CD14-positive monocyte (primary cell): ENCODE measurements at regions not wholly inside any gene's neighbourhood (a gene's known extent, or its start where the extent isn't known, plus 50 kb on each side); places are given as distances from the start of the nearest gene placed in this dataset. TPM values are rescaled to one million over a fixed set of nuclear protein-coding genes. Genes with fewer than 3 reads are reported as not detected.

Source experiments
- DNase-seq, 3 donors: peaks; one replicate each; pipeline ENCODE4 v3.0.0-alpha.2; 2011 to 2022
- H2AFZ ChIP-seq: 2 replicates; pipeline ENCODE4 v1.6.0; 2012; ENCODE audit warnings: mild to moderate bottlenecking, low read depth, low read length, inconsistent platforms; ENCODE audit not compliant: insufficient read depth, poor library complexity, severe bottlenecking
- H3K27ac ChIP-seq, 2 donors: 1 replicate in 1 of 2; 2 replicates in 1 of 2; pipeline ENCODE4 v1.5.1; 2012 to 2013; ENCODE audit warnings: low read length in 2 of 2, control low read depth in 1 of 2, inconsistent platforms in 1 of 2, low read depth in 1 of 2, mild to moderate bottlenecking in 1 of 2
- H3K27me3 ChIP-seq, 2 donors: one replicate each; pipeline versions ENCODE4 v1.6.0 to v1.6.1; 2011 to 2013; ENCODE audit warnings: low read length in 2 of 2; ENCODE audit not compliant: control insufficient read depth in 2 of 2, insufficient read depth in 2 of 2
- H3K36me3 ChIP-seq, 2 donors: replicated peaks in 1 of 2; 1 replicate in 1 of 2; 2 replicates in 1 of 2; pipeline versions ENCODE4 v1.5.1 to v1.6.1; 2012 to 2013; ENCODE audit warnings: low read length in 2 of 2, control low read depth in 1 of 2, inconsistent platforms in 1 of 2, mild to moderate bottlenecking in 1 of 2; ENCODE audit not compliant: insufficient read depth in 2 of 2, control insufficient read depth in 1 of 2
- H3K4me1 ChIP-seq, 2 donors: 1 replicate in 1 of 2; 2 replicates in 1 of 2; pipeline versions ENCODE4 v1.5.1 to v1.6.1; 2012 to 2013; ENCODE audit warnings: low read length in 2 of 2, control low read depth in 1 of 2, inconsistent platforms in 1 of 2, mild to moderate bottlenecking in 1 of 2, moderate library complexity in 1 of 2; ENCODE audit not compliant: insufficient read depth in 2 of 2, control insufficient read depth in 1 of 2
- H3K4me2 ChIP-seq: replicated peaks from 2 replicates; pipeline ENCODE3; 2012; ENCODE audit warnings: low read length, moderate library complexity, mild to moderate bottlenecking; ENCODE audit not compliant: poor library complexity, severe bottlenecking; ENCODE audit errors: extremely low read depth
- H3K4me3 ChIP-seq, 3 experiments: fragments of 200-600 bp in 1 of 3; sonication (generic) in 1 of 3; replicated peaks in 1 of 3; 1 replicate in 2 of 3; 2 replicates in 1 of 3; pipeline ENCODE4 v1.5.1; 2011 to 2013; ENCODE audit warnings: low read length in 3 of 3, mild to moderate bottlenecking in 3 of 3, control low read depth in 2 of 3, low read depth in 2 of 3, inconsistent platforms in 1 of 3, moderate library complexity in 1 of 3
- H3K79me2 ChIP-seq: 2 replicates; pipeline ENCODE4 v1.6.0; 2012; ENCODE audit warnings: mild to moderate bottlenecking, control low read depth, inconsistent platforms, low read length, moderate library complexity; ENCODE audit not compliant: insufficient read depth
- H3K9ac ChIP-seq: 2 replicates; pipeline ENCODE4 v1.6.0; 2017; ENCODE audit warnings: low read length, mild to moderate bottlenecking; ENCODE audit not compliant: insufficient read depth, poor library complexity, severe bottlenecking
- H3K9me3 ChIP-seq, 2 donors: replicated peaks in 1 of 2; 1 replicate in 1 of 2; 2 replicates in 1 of 2; pipeline versions ENCODE4 v1.5.1 to v1.6.1; 2012 to 2013; ENCODE audit warnings: low read length in 2 of 2, control low read depth in 1 of 2; ENCODE audit not compliant: control insufficient read depth in 1 of 2, insufficient read depth in 1 of 2
- H4K20me1 ChIP-seq: 2 replicates; pipeline ENCODE4 v1.6.0; 2012; ENCODE audit warnings: mild to moderate bottlenecking, low read length, control low read depth, moderate library complexity; ENCODE audit not compliant: insufficient read depth
- H3K27ac Mint-ChIP-seq, 7 donors: one replicate each; pipeline ENCODE4 v1.8.0; 2020; ENCODE audit warnings: mild to moderate bottlenecking in 7 of 7, mixed read lengths in 7 of 7, moderate library complexity in 6 of 7, inconsistent platforms in 2 of 7
- H3K27me3 Mint-ChIP-seq, 3 donors: one replicate each; pipeline ENCODE4 v1.8.0; 2021 to 2022; ENCODE audit warnings: low read depth in 3 of 3, mild to moderate bottlenecking in 3 of 3, mixed read lengths in 3 of 3, moderate library complexity in 3 of 3, inconsistent platforms in 1 of 3
- H3K36me3 Mint-ChIP-seq, 2 donors: one replicate each; pipeline ENCODE4 v1.8.0; 2020; ENCODE audit warnings: mixed read lengths in 2 of 2, inconsistent platforms in 1 of 2, mild to moderate bottlenecking in 1 of 2
- H3K4me1 Mint-ChIP-seq: one replicate; pipeline ENCODE4 v1.8.0; 2020; ENCODE audit warnings: mild to moderate bottlenecking, mixed read lengths
- H3K4me3 Mint-ChIP-seq, 2 donors: one replicate each; pipeline ENCODE4 v1.8.0; 2020; ENCODE audit warnings: mild to moderate bottlenecking in 2 of 2, mixed read lengths in 2 of 2, moderate library complexity in 1 of 2
- H3K9me3 Mint-ChIP-seq, 7 donors: one replicate each; pipeline ENCODE4 v1.8.0; 2020 to 2022; ENCODE audit warnings: mixed read lengths in 7 of 7, mild to moderate bottlenecking in 6 of 7, moderate library complexity in 6 of 7, inconsistent platforms in 2 of 7
- intact Hi-C, 2 donors: fragments of 100-400 bp; cut with micrococcal nuclease; formaldehyde crosslinking; loops; one replicate each; pipeline versions ENCODE4 v1.15.0 to v1.15.1; 2023
- small RNA-seq: library from RNA; depleted of rRNA; stranded (forward); fragments of <200 nt; gene quantifications from one replicate; pipeline ENCODE3, GENCODE V24; 2012; ENCODE audit warnings: low read depth; ENCODE audit not compliant: insufficient read length
- TF ChIP-seq, protein P1 (sequence below): fragments of 200-600 bp; IDR thresholded peaks from one replicate; pipeline ENCODE4 v1.8.0; 2022; ENCODE audit warnings: antibody characterized with exemption, mild to moderate bottlenecking

- Mint-ChIP-seq H3K4me1 (peaks cover 6% of the 10 kb centered on the region), H3K4me3 (no peak overlapping the region), H3K36me3 (no peaks in the 10 kb centered on the region), H3K27me3 (no peaks in the 10 kb centered on the region), H3K27ac (no peak overlapping the region), H3K9me3 (peaks cover 0 to 2% (median 0%) of the 10 kb centered on the region in 7 donors)
- H3K4me2 ChIP-seq: no peak overlapping the region
- H3K79me2 ChIP-seq: no peaks in the 10 kb centered on the region
- intact Hi-C loops: no loop called here
- no peaks in the 10 kb centered on the region for H3K36me3 ChIP-seq
- TF ChIP-seq, protein P1, sequence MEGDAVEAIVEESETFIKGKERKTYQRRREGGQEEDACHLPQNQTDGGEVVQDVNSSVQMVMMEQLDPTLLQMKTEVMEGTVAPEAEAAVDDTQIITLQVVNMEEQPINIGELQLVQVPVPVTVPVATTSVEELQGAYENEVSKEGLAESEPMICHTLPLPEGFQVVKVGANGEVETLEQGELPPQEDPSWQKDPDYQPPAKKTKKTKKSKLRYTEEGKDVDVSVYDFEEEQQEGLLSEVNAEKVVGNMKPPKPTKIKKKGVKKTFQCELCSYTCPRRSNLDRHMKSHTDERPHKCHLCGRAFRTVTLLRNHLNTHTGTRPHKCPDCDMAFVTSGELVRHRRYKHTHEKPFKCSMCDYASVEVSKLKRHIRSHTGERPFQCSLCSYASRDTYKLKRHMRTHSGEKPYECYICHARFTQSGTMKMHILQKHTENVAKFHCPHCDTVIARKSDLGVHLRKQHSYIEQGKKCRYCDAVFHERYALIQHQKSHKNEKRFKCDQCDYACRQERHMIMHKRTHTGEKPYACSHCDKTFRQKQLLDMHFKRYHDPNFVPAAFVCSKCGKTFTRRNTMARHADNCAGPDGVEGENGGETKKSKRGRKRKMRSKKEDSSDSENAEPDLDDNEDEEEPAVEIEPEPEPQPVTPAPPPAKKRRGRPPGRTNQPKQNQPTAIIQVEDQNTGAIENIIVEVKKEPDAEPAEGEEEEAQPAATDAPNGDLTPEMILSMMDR: no peak
- no peak overlapping the region for H2AFZ ChIP-seq
- no peak overlapping the region for H3K27ac ChIP-seq
- H3K9ac ChIP-seq: no peak overlapping the region
- no peak overlapping the region for H3K4me3 ChIP-seq
- DNase-seq: peak in 1 of 3 donors; percentile 2
- H3K27me3 ChIP-seq: no peaks in the 10 kb centered on the region
- no peaks in the 10 kb centered on the region for H3K4me1 ChIP-seq
- peaks cover 0 to 1% of the 10 kb centered on the region in 2 donors for H3K9me3 ChIP-seq
- H4K20me1 ChIP-seq: no peaks in the 10 kb centered on the region
These were observed 195.8 kb upstream of the RBMY1B start for GRCh38 chrY:21315366-21315765.

Small RNA genes in the stretch of these regions (small RNA-seq; reads per million reads assigned to genes)
- gene TMEM167AP1: not detected
